GM23338 (cell line): ENCODE measurements at regions not wholly inside any gene's neighbourhood (a gene's known extent, or its start where the extent isn't known, plus 50 kb on each side); places are given as distances from the start of the nearest gene placed in this dataset.

Experiments used
- ATAC-seq: fragments of 200-7000 bp; cut with Tn5 transposase; 3 replicates; pipeline ENCODE4 v1.9.1; 2020
- DNase-seq: peaks from one replicate; pipeline ENCODE4 v3.0.0-alpha.2; 2015; ENCODE audit warnings: low spot score
- H2AFZ ChIP-seq: fragments of 200-600 bp; sonication (generic); 2 replicates; pipeline ENCODE4 v1.8.0; 2016; ENCODE audit warnings: antibody characterized with exemption, mild to moderate bottlenecking, moderate library complexity
- H3F3A ChIP-seq: fragments of 200-600 bp; sonication (generic); replicated peaks from 2 replicates; pipeline ENCODE4 v1.8.0; 2017; ENCODE audit warnings: antibody characterized with exemption, mixed run types, low read depth
- H3K27ac ChIP-seq: fragments of 200-600 bp; sonication (generic); 2 replicates; pipeline ENCODE4 v1.6.1; 2016; ENCODE audit warnings: low read depth
- H3K27me3 ChIP-seq: fragments of 200-600 bp; sonication (generic); 2 replicates; pipeline ENCODE4 v1.8.0; 2016; ENCODE audit warnings: mild to moderate bottlenecking, mixed run types, moderate library complexity; ENCODE audit not compliant: insufficient read depth
- H3K36me3 ChIP-seq: fragments of 200-600 bp; sonication (generic); 2 replicates; pipeline ENCODE4 v1.8.0; 2016; ENCODE audit warnings: mild to moderate bottlenecking; ENCODE audit not compliant: insufficient read depth
- H3K4me1 ChIP-seq: fragments of 200-600 bp; sonication (generic); 2 replicates; pipeline ENCODE4 v1.8.0; 2016; ENCODE audit warnings: mild to moderate bottlenecking, moderate library complexity; ENCODE audit not compliant: insufficient read depth
- H3K4me2 ChIP-seq: fragments of 200-600 bp; sonication (generic); 2 replicates; pipeline ENCODE4 v1.7.1; 2017; ENCODE audit warnings: mixed run types
- H3K4me3 ChIP-seq: fragments of 200-600 bp; sonication (generic); 2 replicates; pipeline ENCODE4 v1.6.1; 2016; ENCODE audit warnings: mixed run types
- H3K79me2 ChIP-seq: fragments of 200-600 bp; sonication (generic); replicated peaks from 2 replicates; pipeline ENCODE4 v1.8.0; 2017; ENCODE audit warnings: mild to moderate bottlenecking; ENCODE audit not compliant: insufficient read depth
- H3K9me2 ChIP-seq: fragments of 200-600 bp; sonication (generic); 2 replicates; pipeline ENCODE4 v1.8.0; 2017; ENCODE audit not compliant: insufficient read depth
- H4K20me1 ChIP-seq: fragments of 200-600 bp; sonication (generic); replicated peaks from 2 replicates; pipeline ENCODE4 v1.8.0; 2017; ENCODE audit warnings: mild to moderate bottlenecking; ENCODE audit not compliant: insufficient read depth
- H3K27ac Mint-ChIP-seq: 2 replicates; pipeline ENCODE4 v1.8.0; 2020; ENCODE audit warnings: inconsistent platforms, mild to moderate bottlenecking, moderate library complexity, mixed read lengths
- H3K27me3 Mint-ChIP-seq: 3 replicates; pipeline ENCODE4 v1.8.0; 2022; ENCODE audit warnings: low read depth, mild to moderate bottlenecking, moderate library complexity, mixed read lengths, inconsistent platforms; ENCODE audit not compliant: insufficient read depth, poor library complexity
- H3K36me3 Mint-ChIP-seq: 3 replicates; pipeline ENCODE4 v1.8.0; 2021; ENCODE audit warnings: low read depth, mild to moderate bottlenecking, inconsistent platforms, moderate library complexity, mixed read lengths
- H3K4me1 Mint-ChIP-seq: 3 replicates; pipeline ENCODE4 v1.8.0; 2020; ENCODE audit warnings: mild to moderate bottlenecking, inconsistent platforms, mixed read lengths
- H3K4me3 Mint-ChIP-seq: 3 replicates; pipeline ENCODE4 v1.8.0; 2021; ENCODE audit warnings: moderate library complexity, mild to moderate bottlenecking, inconsistent platforms, mixed read lengths
- H3K9me3 Mint-ChIP-seq: 3 replicates; pipeline ENCODE4 v1.8.0; 2020; ENCODE audit warnings: moderate library complexity, mild to moderate bottlenecking, inconsistent platforms, mixed read lengths
- CREB1 ChIP-seq: fragments of 250-450 bp; sonication (Bioruptor Pico); IDR thresholded peaks from 2 replicates; pipeline ENCODE4 v1.5.0; 2020; ENCODE audit warnings: low read depth, mild to moderate bottlenecking, moderate library complexity
- EZH2 ChIP-seq: fragments of 200-600 bp; sonication (generic); IDR thresholded peaks from one replicate; pipeline ENCODE4 v1.8.0; 2017; ENCODE audit warnings: antibody characterized with exemption, mild to moderate bottlenecking, low read depth; ENCODE audit not compliant: unreplicated experiment
- EZH2phosphoT487 ChIP-seq: fragments of 200-600 bp; sonication (generic); IDR thresholded peaks from one replicate; pipeline ENCODE4 v1.8.1; 2018; ENCODE audit warnings: antibody characterized with exemption; ENCODE audit not compliant: unreplicated experiment
- JUNB ChIP-seq: IDR thresholded peaks from one replicate; pipeline ENCODE4 v1.6.1; 2016; ENCODE audit warnings: antibody characterized with exemption; ENCODE audit not compliant: unreplicated experiment
- NANOG ChIP-seq: IDR thresholded peaks from 2 replicates; pipeline ENCODE4 v1.6.1; 2016; ENCODE audit warnings: antibody characterized with exemption, borderline replicate concordance
- POLR2AphosphoS5 ChIP-seq: IDR thresholded peaks from 2 replicates; pipeline ENCODE4 v1.6.1; 2016; ENCODE audit warnings: antibody characterized with exemption, low read depth
- ZNF331 ChIP-seq: fragments of 250-450 bp; sonication (Bioruptor Pico); IDR thresholded peaks from 2 replicates; pipeline ENCODE4 v1.5.0; 2020; ENCODE audit warnings: low read depth, mild to moderate bottlenecking, moderate library complexity
- TF ChIP-seq, protein P1 (sequence below): IDR thresholded peaks from 2 replicates; pipeline ENCODE4 v1.6.1; 2016; ENCODE audit warnings: antibody characterized with exemption
- TF ChIP-seq, protein P2 (sequence below), 2 experiments: fragments of 200-600 bp in 1 of 2; sonication (generic) in 1 of 2; conservative IDR thresholded peaks; 2 replicates each; pipeline versions ENCODE4 v1.5.1 to v1.6.1; 2016 to 2017; ENCODE audit warnings: antibody characterized with exemption in 2 of 2, low read depth in 2 of 2, mild to moderate bottlenecking in 2 of 2, moderate library complexity in 1 of 2
- TF ChIP-seq, protein P3 (sequence below): fragments of 250-450 bp; sonication (Bioruptor Pico); IDR thresholded peaks from 2 replicates; pipeline ENCODE4 v1.5.0; 2020; ENCODE audit warnings: mild to moderate bottlenecking, moderate library complexity

- Histone ChIP-seq H3K4me1 (peaks cover 14% of the 10 kb centered on the region), H3K27ac (no peak overlapping the region), H4K20me1 (no peaks in the 10 kb centered on the region), H3K4me2 (peak overlapping the region; percentile 13; the same call in 1 of the 2 replicates), H3K36me3 (no peaks in the 10 kb centered on the region), H3K4me3 (no peak overlapping the region), H2AFZ (no peak overlapping the region), H3K27me3 (no peaks in the 10 kb centered on the region), H3F3A (no peaks in the 10 kb centered on the region), H3K9me2 (no peaks in the 10 kb centered on the region), H3K79me2 (no peaks in the 10 kb centered on the region)
- peaks cover 12% of the 10 kb centered on the region; the same call in 1 of the 3 replicates for H3K36me3 Mint-ChIP-seq
- H3K4me1 Mint-ChIP-seq = peaks cover 13% of the 10 kb centered on the region
- no peak overlapping the region for H3K4me3 Mint-ChIP-seq
- DNase-seq (no peak), ATAC-seq (no peak)
- H3K9me3 Mint-ChIP-seq = no peaks in the 10 kb centered on the region
- H3K27me3 Mint-ChIP-seq = peaks cover 2% of the 10 kb centered on the region
- no peak overlapping the region for H3K27ac Mint-ChIP-seq
- TF ChIP-seq, protein P1, sequence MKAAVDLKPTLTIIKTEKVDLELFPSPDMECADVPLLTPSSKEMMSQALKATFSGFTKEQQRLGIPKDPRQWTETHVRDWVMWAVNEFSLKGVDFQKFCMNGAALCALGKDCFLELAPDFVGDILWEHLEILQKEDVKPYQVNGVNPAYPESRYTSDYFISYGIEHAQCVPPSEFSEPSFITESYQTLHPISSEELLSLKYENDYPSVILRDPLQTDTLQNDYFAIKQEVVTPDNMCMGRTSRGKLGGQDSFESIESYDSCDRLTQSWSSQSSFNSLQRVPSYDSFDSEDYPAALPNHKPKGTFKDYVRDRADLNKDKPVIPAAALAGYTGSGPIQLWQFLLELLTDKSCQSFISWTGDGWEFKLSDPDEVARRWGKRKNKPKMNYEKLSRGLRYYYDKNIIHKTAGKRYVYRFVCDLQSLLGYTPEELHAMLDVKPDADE = no peak
- TF ChIP-seq ZNF331 (CRISPR knock-in tag) = no peak
- peak; percentile 92 for TF ChIP-seq NANOG
Measured at GRCh38 chr5:164687391-164687790, 1182.0 kb downstream of the MAT2B start.

DNA sequence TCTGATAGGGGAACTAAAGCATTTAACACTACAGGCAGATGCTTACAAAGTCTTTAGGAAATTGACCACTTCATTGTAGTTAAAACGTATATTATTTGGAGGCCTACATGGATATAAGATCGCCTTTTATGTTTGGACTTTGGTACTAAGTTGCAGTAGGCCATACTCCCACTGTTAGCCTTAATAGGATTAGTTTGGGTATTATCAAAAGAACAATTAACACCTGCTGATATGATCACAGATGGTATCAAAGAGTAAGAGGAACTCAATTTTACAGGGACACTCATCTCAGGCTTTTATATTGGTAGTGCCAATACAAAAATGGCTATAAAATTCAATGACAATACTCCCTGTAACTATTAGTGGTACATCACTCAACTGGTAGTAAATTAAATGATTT is 1183.0 kb downstream of the MAT2B start:
- H3K4me3 Mint-ChIP-seq = no peak overlapping the region
- H3K27me3 Mint-ChIP-seq = peaks cover 2% of the 10 kb centered on the region
- no peaks in the 10 kb centered on the region for H3K9me2 ChIP-seq
- H3K4me1 Mint-ChIP-seq = peaks cover 10% of the 10 kb centered on the region
- ATAC-seq (no peak), DNase-seq (no peak)
- H3K36me3 Mint-ChIP-seq = 0 out of 3 replicates have a peak, but pooled peaks cover 6% of the 10 kb centered on the region
- peaks cover 11% of the 10 kb centered on the region for H3K4me1 ChIP-seq
- no peak overlapping the region for H3K27ac Mint-ChIP-seq
- H3K9me3 Mint-ChIP-seq = no peaks in the 10 kb centered on the region
- H3K36me3 ChIP-seq = no peaks in the 10 kb centered on the region
- H3K79me2 ChIP-seq = no peaks in the 10 kb centered on the region
- H2AFZ ChIP-seq = no peak overlapping the region
- no peak overlapping the region for H3K27ac ChIP-seq
- H3K4me2 ChIP-seq = no peak overlapping the region
- no peak overlapping the region for H3K4me3 ChIP-seq
- no peaks in the 10 kb centered on the region for H3F3A ChIP-seq
- H3K27me3 ChIP-seq = no peaks in the 10 kb centered on the region
- no peaks in the 10 kb centered on the region for H4K20me1 ChIP-seq
- TF ChIP-seq, protein P2, sequence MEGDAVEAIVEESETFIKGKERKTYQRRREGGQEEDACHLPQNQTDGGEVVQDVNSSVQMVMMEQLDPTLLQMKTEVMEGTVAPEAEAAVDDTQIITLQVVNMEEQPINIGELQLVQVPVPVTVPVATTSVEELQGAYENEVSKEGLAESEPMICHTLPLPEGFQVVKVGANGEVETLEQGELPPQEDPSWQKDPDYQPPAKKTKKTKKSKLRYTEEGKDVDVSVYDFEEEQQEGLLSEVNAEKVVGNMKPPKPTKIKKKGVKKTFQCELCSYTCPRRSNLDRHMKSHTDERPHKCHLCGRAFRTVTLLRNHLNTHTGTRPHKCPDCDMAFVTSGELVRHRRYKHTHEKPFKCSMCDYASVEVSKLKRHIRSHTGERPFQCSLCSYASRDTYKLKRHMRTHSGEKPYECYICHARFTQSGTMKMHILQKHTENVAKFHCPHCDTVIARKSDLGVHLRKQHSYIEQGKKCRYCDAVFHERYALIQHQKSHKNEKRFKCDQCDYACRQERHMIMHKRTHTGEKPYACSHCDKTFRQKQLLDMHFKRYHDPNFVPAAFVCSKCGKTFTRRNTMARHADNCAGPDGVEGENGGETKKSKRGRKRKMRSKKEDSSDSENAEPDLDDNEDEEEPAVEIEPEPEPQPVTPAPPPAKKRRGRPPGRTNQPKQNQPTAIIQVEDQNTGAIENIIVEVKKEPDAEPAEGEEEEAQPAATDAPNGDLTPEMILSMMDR (conservative IDR thresholded peaks at IDR 0.05; ENCODE audit: low read depth in 2 of 2) = no peak
- TF ChIP-seq EZH2 = no peak
- no peak for TF ChIP-seq ZNF331 (CRISPR knock-in tag)
- TF ChIP-seq CREB1 (CRISPR knock-in tag) = no peak
- TF ChIP-seq, protein P3, sequence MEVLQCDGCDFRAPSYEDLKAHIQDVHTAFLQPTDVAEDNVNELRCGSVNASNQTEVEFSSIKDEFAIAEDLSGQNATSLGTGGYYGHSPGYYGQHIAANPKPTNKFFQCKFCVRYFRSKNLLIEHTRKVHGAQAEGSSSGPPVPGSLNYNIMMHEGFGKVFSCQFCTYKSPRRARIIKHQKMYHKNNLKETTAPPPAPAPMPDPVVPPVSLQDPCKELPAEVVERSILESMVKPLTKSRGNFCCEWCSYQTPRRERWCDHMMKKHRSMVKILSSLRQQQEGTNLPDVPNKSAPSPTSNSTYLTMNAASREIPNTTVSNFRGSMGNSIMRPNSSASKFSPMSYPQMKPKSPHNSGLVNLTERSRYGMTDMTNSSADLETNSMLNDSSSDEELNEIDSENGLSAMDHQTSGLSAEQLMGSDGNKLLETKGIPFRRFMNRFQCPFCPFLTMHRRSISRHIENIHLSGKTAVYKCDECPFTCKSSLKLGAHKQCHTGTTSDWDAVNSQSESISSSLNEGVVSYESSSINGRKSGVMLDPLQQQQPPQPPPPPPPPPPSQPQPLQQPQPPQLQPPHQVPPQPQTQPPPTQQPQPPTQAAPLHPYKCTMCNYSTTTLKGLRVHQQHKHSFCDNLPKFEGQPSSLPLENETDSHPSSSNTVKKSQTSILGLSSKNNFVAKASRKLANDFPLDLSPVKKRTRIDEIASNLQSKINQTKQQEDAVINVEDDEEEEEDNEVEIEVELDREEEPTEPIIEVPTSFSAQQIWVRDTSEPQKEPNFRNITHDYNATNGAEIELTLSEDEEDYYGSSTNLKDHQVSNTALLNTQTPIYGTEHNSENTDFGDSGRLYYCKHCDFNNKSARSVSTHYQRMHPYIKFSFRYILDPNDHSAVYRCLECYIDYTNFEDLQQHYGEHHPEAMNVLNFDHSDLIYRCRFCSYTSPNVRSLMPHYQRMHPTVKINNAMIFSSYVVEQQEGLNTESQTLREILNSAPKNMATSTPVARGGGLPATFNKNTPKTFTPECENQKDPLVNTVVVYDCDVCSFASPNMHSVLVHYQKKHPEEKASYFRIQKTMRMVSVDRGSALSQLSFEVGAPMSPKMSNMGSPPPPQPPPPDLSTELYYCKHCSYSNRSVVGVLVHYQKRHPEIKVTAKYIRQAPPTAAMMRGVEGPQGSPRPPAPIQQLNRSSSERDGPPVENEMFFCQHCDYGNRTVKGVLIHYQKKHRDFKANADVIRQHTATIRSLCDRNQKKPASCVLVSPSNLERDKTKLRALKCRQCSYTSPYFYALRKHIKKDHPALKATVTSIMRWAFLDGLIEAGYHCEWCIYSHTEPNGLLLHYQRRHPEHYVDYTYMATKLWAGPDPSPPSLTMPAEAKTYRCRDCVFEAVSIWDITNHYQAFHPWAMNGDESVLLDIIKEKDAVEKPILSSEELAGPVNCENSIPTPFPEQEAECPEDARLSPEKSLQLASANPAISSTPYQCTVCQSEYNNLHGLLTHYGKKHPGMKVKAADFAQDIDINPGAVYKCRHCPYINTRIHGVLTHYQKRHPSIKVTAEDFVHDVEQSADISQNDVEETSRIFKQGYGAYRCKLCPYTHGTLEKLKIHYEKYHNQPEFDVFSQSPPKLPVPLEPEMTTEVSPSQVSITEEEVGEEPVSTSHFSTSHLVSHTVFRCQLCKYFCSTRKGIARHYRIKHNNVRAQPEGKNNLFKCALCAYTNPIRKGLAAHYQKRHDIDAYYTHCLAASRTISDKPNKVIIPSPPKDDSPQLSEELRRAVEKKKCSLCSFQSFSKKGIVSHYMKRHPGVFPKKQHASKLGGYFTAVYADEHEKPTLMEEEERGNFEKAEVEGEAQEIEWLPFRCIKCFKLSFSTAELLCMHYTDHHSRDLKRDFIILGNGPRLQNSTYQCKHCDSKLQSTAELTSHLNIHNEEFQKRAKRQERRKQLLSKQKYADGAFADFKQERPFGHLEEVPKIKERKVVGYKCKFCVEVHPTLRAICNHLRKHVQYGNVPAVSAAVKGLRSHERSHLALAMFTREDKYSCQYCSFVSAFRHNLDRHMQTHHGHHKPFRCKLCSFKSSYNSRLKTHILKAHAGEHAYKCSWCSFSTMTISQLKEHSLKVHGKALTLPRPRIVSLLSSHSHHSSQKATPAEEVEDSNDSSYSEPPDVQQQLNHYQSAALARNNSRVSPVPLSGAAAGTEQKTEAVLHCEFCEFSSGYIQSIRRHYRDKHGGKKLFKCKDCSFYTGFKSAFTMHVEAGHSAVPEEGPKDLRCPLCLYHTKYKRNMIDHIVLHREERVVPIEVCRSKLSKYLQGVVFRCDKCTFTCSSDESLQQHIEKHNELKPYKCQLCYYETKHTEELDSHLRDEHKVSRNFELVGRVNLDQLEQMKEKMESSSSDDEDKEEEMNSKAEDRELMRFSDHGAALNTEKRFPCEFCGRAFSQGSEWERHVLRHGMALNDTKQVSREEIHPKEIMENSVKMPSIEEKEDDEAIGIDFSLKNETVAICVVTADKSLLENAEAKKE (CRISPR knock-in tag) = no peak
- TF ChIP-seq POLR2AphosphoS5 = no peak
- no peak for TF ChIP-seq EZH2phosphoT487
- TF ChIP-seq JUNB = no peak
